ENCODE measurements at regions not wholly inside any gene's neighbourhood (a gene's known extent, or its start where the extent isn't known, plus 50 kb on each side); places are given as distances from the start of the nearest gene placed in this dataset.

- H3K27ac ChIP-seq (ENCODE audit: low read depth in 1 of 2, low read length in 2 of 2), result no peak overlapping the region
- no peak for DNase-seq (ENCODE audit: low spot score)
- no peaks in the 10 kb centered on the region for H3K36me3 ChIP-seq (ENCODE audit: control insufficient read depth in 4 of 4, insufficient read depth in 3 of 4, low read depth in 1 of 4, low read length in 3 of 4)
- H3K4me1 ChIP-seq (ENCODE audit: control insufficient read depth in 4 of 4, insufficient read depth in 4 of 4, low read length in 3 of 4), result no peaks in the 10 kb centered on the region
- WGBS, result 79% methylated on average over 3 of the region's 3 CpGs
- no peak overlapping the region for H3K4me3 ChIP-seq (ENCODE audit: low read depth in 1 of 3, low read length in 3 of 3)
- peaks cover 0 to under 1% (median 0%) of the 10 kb centered on the region in 4 donors for H3K27me3 ChIP-seq (ENCODE audit: control insufficient read depth in 4 of 4, insufficient read depth in 4 of 4, low read length in 3 of 4)
- TF ChIP-seq TAF1 (conservative IDR thresholded peaks at IDR 0.05), result no peak
- TF ChIP-seq HNF4G (IDR thresholded peaks at IDR 0.05), result no peak
- no peak overlapping the region for H3K9ac ChIP-seq (ENCODE audit: low read depth in 1 of 2, low read length in 2 of 2)
- H3K9me3 ChIP-seq (ENCODE audit: control insufficient read depth in 4 of 4, low read length in 3 of 4), result no peaks in the 10 kb centered on the region
Measured at GRCh38 chr15:29346998-29347397, 77.4 kb upstream of the NSMCE3 start.

DNA sequence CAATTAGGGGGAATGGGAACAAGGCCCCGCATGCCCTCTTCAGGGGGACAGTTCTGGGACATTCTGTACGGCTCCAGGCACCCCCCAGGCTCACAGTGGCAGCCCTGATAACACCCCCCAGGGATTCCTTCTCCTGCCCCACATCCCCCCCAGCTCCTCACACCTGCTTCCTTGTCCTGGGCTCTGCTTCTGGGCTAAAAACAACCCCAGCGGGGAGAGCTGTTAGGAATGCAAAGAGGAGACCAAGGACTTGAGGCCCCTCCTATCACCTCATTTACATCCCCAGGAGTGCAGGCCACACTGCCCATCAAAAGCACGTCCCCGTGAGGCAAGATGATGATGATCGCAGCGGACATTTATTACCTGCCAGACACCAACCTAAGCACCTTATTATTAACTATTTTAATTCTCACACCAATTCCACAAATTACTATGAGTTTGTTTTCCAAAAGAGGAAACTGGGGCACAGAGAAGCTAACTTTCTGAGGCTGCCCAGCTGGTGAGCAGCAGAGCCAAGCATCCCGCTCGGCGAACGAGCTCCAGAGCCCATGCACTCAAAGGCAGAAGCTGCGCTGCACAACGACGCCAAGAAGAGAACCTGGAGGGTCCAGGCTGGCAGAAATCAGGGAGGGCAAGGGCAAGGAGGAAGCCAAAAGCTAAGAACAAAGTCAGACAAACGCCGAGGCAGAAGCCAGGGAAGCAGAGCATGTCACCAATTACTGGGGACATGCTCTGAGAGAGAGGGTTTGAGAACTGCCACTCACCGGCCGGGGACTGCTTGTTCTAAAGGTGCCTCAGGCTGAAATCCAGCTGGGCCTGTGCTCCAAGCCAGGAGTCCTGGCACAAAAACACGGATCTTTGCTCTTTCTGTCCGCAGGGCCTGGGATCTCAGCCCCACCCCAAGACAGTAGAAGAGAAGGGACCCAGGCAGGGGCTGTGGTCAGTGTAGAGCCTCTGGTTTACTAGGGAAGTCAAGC lies 76.2 kb upstream of the NSMCE3 start:
- Histone ChIP-seq H3K4me3 (ENCODE audit: low read depth in 1 of 3, low read length in 3 of 3) (no peak overlapping the region), H3K36me3 (ENCODE audit: control insufficient read depth in 4 of 4, insufficient read depth in 3 of 4, low read depth in 1 of 4, low read length in 3 of 4) (no peaks in the 10 kb centered on the region), H3K4me1 (ENCODE audit: control insufficient read depth in 4 of 4, insufficient read depth in 4 of 4, low read length in 3 of 4) (no peaks in the 10 kb centered on the region), H3K27me3 (ENCODE audit: control insufficient read depth in 4 of 4, insufficient read depth in 4 of 4, low read length in 3 of 4) (no peaks in the 10 kb centered on the region), H3K9me3 (ENCODE audit: control insufficient read depth in 4 of 4, low read length in 3 of 4) (no peaks in the 10 kb centered on the region), H3K9ac (ENCODE audit: low read depth in 1 of 2, low read length in 2 of 2) (no peak overlapping the region), H3K27ac (ENCODE audit: low read depth in 1 of 2, low read length in 2 of 2) (no peak overlapping the region)
- no peak for DNase-seq (ENCODE audit: low spot score)
- WGBS, result 82% methylated on average over 20 of the region's 20 CpGs
- TF ChIP-seq HNF4A (conservative IDR thresholded peaks at IDR 0.05) (no peak), TAF1 (conservative IDR thresholded peaks at IDR 0.05) (no peak), FOXA1 (IDR thresholded peaks at IDR 0.05) (no peak), YY1 (IDR thresholded peaks at IDR 0.05) (no peak), RAD21 (IDR thresholded peaks at IDR 0.05) (no peak), RXRA (IDR thresholded peaks at IDR 0.05) (no peak), FOXA2 (IDR thresholded peaks at IDR 0.05) (no peak)
- TF ChIP-seq, protein P1, sequence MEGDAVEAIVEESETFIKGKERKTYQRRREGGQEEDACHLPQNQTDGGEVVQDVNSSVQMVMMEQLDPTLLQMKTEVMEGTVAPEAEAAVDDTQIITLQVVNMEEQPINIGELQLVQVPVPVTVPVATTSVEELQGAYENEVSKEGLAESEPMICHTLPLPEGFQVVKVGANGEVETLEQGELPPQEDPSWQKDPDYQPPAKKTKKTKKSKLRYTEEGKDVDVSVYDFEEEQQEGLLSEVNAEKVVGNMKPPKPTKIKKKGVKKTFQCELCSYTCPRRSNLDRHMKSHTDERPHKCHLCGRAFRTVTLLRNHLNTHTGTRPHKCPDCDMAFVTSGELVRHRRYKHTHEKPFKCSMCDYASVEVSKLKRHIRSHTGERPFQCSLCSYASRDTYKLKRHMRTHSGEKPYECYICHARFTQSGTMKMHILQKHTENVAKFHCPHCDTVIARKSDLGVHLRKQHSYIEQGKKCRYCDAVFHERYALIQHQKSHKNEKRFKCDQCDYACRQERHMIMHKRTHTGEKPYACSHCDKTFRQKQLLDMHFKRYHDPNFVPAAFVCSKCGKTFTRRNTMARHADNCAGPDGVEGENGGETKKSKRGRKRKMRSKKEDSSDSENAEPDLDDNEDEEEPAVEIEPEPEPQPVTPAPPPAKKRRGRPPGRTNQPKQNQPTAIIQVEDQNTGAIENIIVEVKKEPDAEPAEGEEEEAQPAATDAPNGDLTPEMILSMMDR (IDR thresholded peaks at IDR 0.05; ENCODE audit: low read depth, low read length, missing input control), result no peak

DNA sequence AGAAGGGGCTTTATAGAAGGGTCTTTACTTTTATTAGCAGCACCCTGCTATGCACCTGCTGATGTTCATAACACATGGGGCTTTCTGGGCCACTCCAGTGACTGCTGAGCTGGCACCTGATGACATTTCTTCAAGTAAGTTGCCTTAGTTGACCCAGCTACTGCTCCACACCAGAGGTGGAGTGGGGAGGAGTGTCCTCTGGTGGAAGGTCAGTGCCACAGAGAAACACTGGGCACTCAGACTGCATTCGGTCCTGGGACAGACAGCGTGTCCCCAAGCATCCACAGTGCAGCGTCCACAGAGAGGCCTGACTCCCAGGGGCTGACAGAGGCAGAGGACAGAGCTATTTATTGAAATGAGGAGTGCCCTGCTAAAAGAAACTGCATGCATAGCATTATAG lies 74.9 kb upstream of the NSMCE3 start:
- WGBS, result 90% methylated on average over 3 of the region's 3 CpGs
- H3K27me3 ChIP-seq (ENCODE audit: control insufficient read depth in 4 of 4, insufficient read depth in 4 of 4, low read length in 3 of 4), result no peaks in the 10 kb centered on the region
- no peak overlapping the region for H3K9ac ChIP-seq (ENCODE audit: low read depth in 1 of 2, low read length in 2 of 2)
- H3K9me3 ChIP-seq (ENCODE audit: control insufficient read depth in 4 of 4, low read length in 3 of 4), result no peaks in the 10 kb centered on the region
- no peaks in the 10 kb centered on the region for H3K36me3 ChIP-seq (ENCODE audit: control insufficient read depth in 4 of 4, insufficient read depth in 3 of 4, low read depth in 1 of 4, low read length in 3 of 4)
- TF ChIP-seq GABPA (IDR thresholded peaks at IDR 0.05 in 1 of 2, conservative IDR thresholded peaks at IDR 0.05 in 1 of 2) (no peak), NR2F2 (IDR thresholded peaks at IDR 0.05) (no peak), SP1 (IDR thresholded peaks at IDR 0.05) (no peak), FOXA2 (IDR thresholded peaks at IDR 0.05) (no peak), EGR1 (IDR thresholded peaks at IDR 0.05; ENCODE audit: low read depth in 2 of 2) (no peak), RAD21 (IDR thresholded peaks at IDR 0.05) (no peak)
- TF ChIP-seq, protein P2, sequence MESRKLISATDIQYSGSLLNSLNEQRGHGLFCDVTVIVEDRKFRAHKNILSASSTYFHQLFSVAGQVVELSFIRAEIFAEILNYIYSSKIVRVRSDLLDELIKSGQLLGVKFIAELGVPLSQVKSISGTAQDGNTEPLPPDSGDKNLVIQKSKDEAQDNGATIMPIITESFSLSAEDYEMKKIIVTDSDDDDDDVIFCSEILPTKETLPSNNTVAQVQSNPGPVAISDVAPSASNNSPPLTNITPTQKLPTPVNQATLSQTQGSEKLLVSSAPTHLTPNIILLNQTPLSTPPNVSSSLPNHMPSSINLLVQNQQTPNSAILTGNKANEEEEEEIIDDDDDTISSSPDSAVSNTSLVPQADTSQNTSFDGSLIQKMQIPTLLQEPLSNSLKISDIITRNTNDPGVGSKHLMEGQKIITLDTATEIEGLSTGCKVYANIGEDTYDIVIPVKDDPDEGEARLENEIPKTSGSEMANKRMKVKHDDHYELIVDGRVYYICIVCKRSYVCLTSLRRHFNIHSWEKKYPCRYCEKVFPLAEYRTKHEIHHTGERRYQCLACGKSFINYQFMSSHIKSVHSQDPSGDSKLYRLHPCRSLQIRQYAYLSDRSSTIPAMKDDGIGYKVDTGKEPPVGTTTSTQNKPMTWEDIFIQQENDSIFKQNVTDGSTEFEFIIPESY (IDR thresholded peaks at IDR 0.05), result no peak
- TF ChIP-seq, protein P3, sequence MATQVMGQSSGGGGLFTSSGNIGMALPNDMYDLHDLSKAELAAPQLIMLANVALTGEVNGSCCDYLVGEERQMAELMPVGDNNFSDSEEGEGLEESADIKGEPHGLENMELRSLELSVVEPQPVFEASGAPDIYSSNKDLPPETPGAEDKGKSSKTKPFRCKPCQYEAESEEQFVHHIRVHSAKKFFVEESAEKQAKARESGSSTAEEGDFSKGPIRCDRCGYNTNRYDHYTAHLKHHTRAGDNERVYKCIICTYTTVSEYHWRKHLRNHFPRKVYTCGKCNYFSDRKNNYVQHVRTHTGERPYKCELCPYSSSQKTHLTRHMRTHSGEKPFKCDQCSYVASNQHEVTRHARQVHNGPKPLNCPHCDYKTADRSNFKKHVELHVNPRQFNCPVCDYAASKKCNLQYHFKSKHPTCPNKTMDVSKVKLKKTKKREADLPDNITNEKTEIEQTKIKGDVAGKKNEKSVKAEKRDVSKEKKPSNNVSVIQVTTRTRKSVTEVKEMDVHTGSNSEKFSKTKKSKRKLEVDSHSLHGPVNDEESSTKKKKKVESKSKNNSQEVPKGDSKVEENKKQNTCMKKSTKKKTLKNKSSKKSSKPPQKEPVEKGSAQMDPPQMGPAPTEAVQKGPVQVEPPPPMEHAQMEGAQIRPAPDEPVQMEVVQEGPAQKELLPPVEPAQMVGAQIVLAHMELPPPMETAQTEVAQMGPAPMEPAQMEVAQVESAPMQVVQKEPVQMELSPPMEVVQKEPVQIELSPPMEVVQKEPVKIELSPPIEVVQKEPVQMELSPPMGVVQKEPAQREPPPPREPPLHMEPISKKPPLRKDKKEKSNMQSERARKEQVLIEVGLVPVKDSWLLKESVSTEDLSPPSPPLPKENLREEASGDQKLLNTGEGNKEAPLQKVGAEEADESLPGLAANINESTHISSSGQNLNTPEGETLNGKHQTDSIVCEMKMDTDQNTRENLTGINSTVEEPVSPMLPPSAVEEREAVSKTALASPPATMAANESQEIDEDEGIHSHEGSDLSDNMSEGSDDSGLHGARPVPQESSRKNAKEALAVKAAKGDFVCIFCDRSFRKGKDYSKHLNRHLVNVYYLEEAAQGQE (IDR thresholded peaks at IDR 0.05), result no peak
- no peak for DNase-seq (ENCODE audit: low spot score)
- no peaks in the 10 kb centered on the region for H3K4me1 ChIP-seq (ENCODE audit: control insufficient read depth in 4 of 4, insufficient read depth in 4 of 4, low read length in 3 of 4)
- H3K27ac ChIP-seq (ENCODE audit: low read depth in 1 of 2, low read length in 2 of 2), result no peak overlapping the region
- no peak overlapping the region for H3K4me3 ChIP-seq (ENCODE audit: low read depth in 1 of 3, low read length in 3 of 3)

Measured in liver (tissue), 8 donors.